HEK293 (cell line): ENCODE measurements at regions not wholly inside any gene's neighbourhood (a gene's known extent, or its start where the extent isn't known, plus 50 kb on each side); places are given as distances from the start of the nearest gene placed in this dataset.
"Not testable (repeated sequence)": the region's sequence is repeated elsewhere in the genome, so short reads cannot be mapped to it uniquely, and the experiment has no call there.

Experiments used
- CTCF ChIA-PET: fragments of 350-600 bp; formaldehyde crosslinking; extraction: SDS; loops from one replicate; lab custom pipeline; 2021; ENCODE audit warnings: antibody characterized with exemption; lab: Yijun Ruan, JAX
- POLR2A ChIA-PET: fragments of 300-600 bp; formaldehyde crosslinking; extraction: SDS; loops from one replicate; lab custom pipeline; 2020; ENCODE audit warnings: antibody characterized with exemption, inconsistent platforms; lab: Yijun Ruan, JAX
- H3K27ac ChIP-seq: fragments of 200-500 bp; sonication (Bioruptor generic); 2 replicates; pipeline ENCODE4 v1.5.1; 2014; ENCODE audit warnings: low read depth, low read length, control low read depth, inconsistent platforms; ENCODE audit errors: extremely low read depth
- H3K36me3 ChIP-seq, 2 experiments: fragments of 200-500 bp in 1 of 2; sonication (Bioruptor generic) in 1 of 2; 1 replicate in 1 of 2; 2 replicates in 1 of 2; pipeline ENCODE4 v1.5.1; 2014 to 2017; ENCODE audit warnings: inconsistent platforms in 2 of 2, low read length in 2 of 2; ENCODE audit not compliant: control insufficient read depth in 2 of 2, insufficient read depth in 1 of 2
- H3K4me1 ChIP-seq: fragments of 200-500 bp; sonication (Bioruptor generic); 2 replicates; pipeline ENCODE4 v1.5.1; 2014; ENCODE audit warnings: mild to moderate bottlenecking, low read length, inconsistent platforms; ENCODE audit not compliant: control insufficient read depth, insufficient read depth
- H3K4me3 ChIP-seq: 2 replicates; pipeline ENCODE4 v1.5.1; 2011; ENCODE audit warnings: low read depth, mild to moderate bottlenecking, control low read depth, low read length, moderate library complexity
- H3K9me3 ChIP-seq: fragments of 200-500 bp; sonication (Bioruptor generic); 2 replicates; pipeline ENCODE4 v1.5.1; 2014; ENCODE audit warnings: low read depth, low read length, inconsistent platforms; ENCODE audit not compliant: control insufficient read depth, insufficient read depth
- CTCF ChIP-seq: fragments of 450-650 bp; formaldehyde crosslinking; IDR thresholded peaks from 2 replicates; pipeline ENCODE4 v1.5.1; 2016; ENCODE audit warnings: missing biosample characterization, missing genetic modification characterization
- EGR2 ChIP-seq: fragments of 450-650 bp; formaldehyde crosslinking; IDR thresholded peaks from 2 replicates; pipeline ENCODE4 v1.5.1; 2016; ENCODE audit warnings: low read depth, missing biosample characterization, missing genetic modification characterization
- ZBTB21 ChIP-seq: fragments of 450-650 bp; formaldehyde crosslinking; IDR thresholded peaks from 2 replicates; pipeline ENCODE4 v1.5.1; 2017; ENCODE audit warnings: missing biosample characterization, missing genetic modification characterization
- ZFHX2 ChIP-seq: fragments of 450-650 bp; formaldehyde crosslinking; conservative IDR thresholded peaks from 2 replicates; pipeline ENCODE4 v1.5.1; 2016; ENCODE audit warnings: missing biosample characterization, missing genetic modification characterization
- ZNF629 ChIP-seq: fragments of 450-650 bp; formaldehyde crosslinking; IDR thresholded peaks from 2 replicates; pipeline ENCODE4 v1.5.1; 2017; ENCODE audit warnings: missing biosample characterization, missing genetic modification characterization

GRCh38 chr1:144516172-144516571 lies 54.7 kb upstream of the NBPF15 start:
- H3K4me3 ChIP-seq, H3K4me1 ChIP-seq, POLR2A ChIA-PET, H3K9me3 ChIP-seq, H3K27ac ChIP-seq, H3K36me3 ChIP-seq, CTCF ChIA-PET: not testable (repeated sequence)

DNA sequence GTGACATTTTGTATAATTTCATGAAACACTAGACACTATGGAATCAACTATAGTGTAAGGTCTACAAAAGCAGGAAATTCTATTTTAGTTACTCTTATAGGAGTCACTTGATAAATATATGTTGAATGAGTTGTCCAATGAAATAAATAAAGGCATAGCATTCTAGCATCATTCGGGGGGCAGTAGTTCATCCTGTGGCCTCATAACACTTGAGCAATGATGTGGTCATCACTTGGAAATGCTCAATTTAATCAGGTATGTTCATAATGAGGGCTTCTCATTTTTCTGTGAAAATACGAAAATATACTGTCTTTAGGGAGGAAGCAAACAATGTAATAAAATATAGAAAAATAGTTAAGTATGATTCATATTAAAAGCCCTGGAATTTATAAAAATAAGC lies 55.4 kb upstream of the NBPF15 start:
- CTCF ChIA-PET, H3K27ac ChIP-seq, H3K9me3 ChIP-seq, H3K36me3 ChIP-seq, H3K4me1 ChIP-seq, H3K4me3 ChIP-seq, POLR2A ChIA-PET: not testable (repeated sequence)

- H3K27ac ChIP-seq, CTCF ChIA-PET, H3K9me3 ChIP-seq, H3K4me1 ChIP-seq, POLR2A ChIA-PET, H3K4me3 ChIP-seq, H3K36me3 ChIP-seq: not testable (repeated sequence)
These were observed 57.0 kb upstream of the NBPF15 start for GRCh38 chr1:144518439-144518838.

GRCh38 chr1:144519528-144520189 lies 58.2 kb upstream of the NBPF15 start:
- TF ChIP-seq ZFHX2 (tag by site-specific recombination) (peak; percentile 74), EGR2 (tag by site-specific recombination) (peak; percentile 84)
- H3K9me3 ChIP-seq, H3K36me3 ChIP-seq, POLR2A ChIA-PET, H3K27ac ChIP-seq, CTCF ChIA-PET, H3K4me1 ChIP-seq, H3K4me3 ChIP-seq: not testable (repeated sequence)

DNA sequence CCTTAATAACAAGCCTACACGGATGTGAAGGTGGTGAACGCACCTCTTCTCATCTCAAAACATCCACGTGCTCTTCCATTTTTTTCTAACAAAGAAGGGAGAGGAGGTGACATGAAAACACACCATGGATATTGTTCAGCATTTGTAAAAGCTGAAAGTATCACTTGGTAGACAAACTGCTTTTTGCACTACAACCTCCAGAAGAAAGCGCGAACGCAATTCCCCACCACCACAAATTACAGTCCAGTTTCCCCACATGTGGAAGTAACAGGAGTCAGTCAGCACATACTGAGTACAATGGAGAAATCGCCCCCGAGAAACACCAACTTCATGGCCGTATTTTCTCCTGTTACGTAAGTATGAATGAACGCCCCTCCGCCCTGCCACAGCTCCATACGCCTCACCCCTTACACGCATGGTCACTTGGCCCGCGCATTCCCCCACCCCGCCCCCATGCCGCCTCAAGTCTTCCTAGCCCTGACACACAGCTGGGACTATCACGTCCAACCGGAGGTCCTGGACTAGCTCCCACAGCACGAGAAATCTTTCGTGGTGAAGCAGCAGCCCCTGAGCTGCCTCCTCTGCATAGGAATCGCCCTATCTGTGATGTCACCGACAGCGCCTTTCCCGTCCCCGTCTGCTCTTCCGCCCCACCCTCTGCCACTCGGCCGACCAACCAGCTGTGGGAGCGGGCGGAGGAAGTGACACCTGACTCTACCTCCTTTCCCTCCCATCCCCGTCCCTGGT lies 62.4 kb upstream of the NBPF15 start:
- H3K27ac ChIP-seq, CTCF ChIA-PET, H3K9me3 ChIP-seq, H3K4me3 ChIP-seq, H3K36me3 ChIP-seq, POLR2A ChIA-PET, H3K4me1 ChIP-seq: not testable (repeated sequence)

- H3K36me3 ChIP-seq, H3K4me3 ChIP-seq, H3K27ac ChIP-seq, POLR2A ChIA-PET, CTCF ChIA-PET, H3K4me1 ChIP-seq: not testable (repeated sequence)
- TF ChIP-seq ZNF629 (tag by site-specific recombination) = peak; percentile 72
- TF ChIP-seq CTCF (tag by site-specific recombination) = 0 out of 2 replicates have a peak, but pooled peaks have one; percentile 14
- peak; percentile 64 for TF ChIP-seq ZBTB21 (tag by site-specific recombination)
- TF ChIP-seq, all 188 proteins: peak for 3; not testable (repeated sequence) for 185
- H3K9me3 ChIP-seq = not testable (repeated sequence)
These were observed 60.5 kb upstream of the PPIAL4F start for GRCh38 chr1:144532156-144532607.

DNA sequence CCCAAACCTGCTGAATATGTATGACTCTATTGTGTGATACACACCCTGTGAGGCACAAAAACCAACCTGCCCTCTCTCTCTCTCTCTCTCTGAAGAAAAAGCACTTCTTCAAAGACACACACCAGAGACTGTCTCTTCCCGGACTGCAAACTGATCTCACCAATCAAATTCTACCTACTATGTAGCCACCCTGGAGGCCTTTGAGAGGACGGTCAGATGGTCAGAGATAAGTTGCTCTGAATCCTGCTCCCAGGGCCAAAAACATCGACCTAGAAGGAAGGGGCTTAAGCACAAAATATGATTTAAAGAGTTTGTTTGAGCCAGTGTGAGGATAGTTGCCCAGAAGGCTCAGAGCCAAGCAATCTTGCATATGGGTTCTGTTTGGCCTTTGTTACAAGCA lies 59.2 kb upstream of the PPIAL4F start:
- POLR2A ChIA-PET = interaction anchor here (0.7 kb wide), 1 partner anchor 19 kb away, joined by 4 read pairs; no protein-coding TSS in a partner anchor
- CTCF ChIA-PET = not testable (repeated sequence)

GRCh38 chr1:144534286-144534685 lies 58.4 kb upstream of the PPIAL4F start:
- H3K36me3 ChIP-seq, H3K4me3 ChIP-seq, H3K9me3 ChIP-seq, H3K27ac ChIP-seq, H3K4me1 ChIP-seq, CTCF ChIA-PET: not testable (repeated sequence)
- POLR2A ChIA-PET = interaction anchor here (0.7 kb wide), 1 partner anchor 18 kb away, joined by 4 read pairs; no protein-coding TSS in a partner anchor

More for the DNA sequence above, 59.2 kb upstream of the PPIAL4F start:
- H3K9me3 ChIP-seq, H3K27ac ChIP-seq, H3K4me1 ChIP-seq, H3K36me3 ChIP-seq, H3K4me3 ChIP-seq: not testable (repeated sequence)

- H3K27ac ChIP-seq, H3K4me3 ChIP-seq, H3K4me1 ChIP-seq, CTCF ChIA-PET, H3K9me3 ChIP-seq, POLR2A ChIA-PET, H3K36me3 ChIP-seq: not testable (repeated sequence)
These were observed 56.0 kb upstream of the PPIAL4F start for GRCh38 chr1:144536677-144537076.
